HT1080 (cell line): ENCODE measurements at regions not wholly inside any gene's neighbourhood (a gene's known extent, or its start where the extent isn't known, plus 50 kb on each side); places are given as distances from the start of the nearest gene placed in this dataset.
A peak's percentile ranks its signal among the peaks of the same experiment; 100 is the strongest.

Experiments
- DNase-seq: peaks from one replicate; pipeline ENCODE4 v3.0.0-alpha.2; 2015; ENCODE audit warnings: low read depth

DNA sequence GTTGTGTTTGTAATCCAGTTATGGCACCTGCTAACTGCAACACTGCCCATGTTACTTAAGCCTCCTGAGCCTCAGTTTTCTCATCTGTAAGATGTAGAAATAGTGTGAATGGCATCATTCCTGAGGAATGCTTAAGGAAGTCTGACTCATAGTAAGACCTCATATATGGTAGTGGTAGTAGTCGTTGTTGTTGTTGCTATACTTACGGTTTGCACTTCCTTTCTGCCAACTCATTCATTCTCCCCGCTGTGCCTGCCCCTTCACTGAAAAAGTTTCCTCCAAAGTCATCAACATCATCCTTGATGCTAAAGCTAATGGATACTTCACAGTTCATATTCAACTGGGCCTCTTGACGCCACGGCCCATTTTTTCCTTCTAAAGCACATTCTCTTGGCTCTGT lies 54.2 kb upstream of the SPANXN3 start:
- peak; percentile 80 for DNase-seq

- DNase-seq, result no peak
These were observed 53.5 kb upstream of the SPANXN3 start for GRCh38 chrX:143570782-143571181.

DNA sequence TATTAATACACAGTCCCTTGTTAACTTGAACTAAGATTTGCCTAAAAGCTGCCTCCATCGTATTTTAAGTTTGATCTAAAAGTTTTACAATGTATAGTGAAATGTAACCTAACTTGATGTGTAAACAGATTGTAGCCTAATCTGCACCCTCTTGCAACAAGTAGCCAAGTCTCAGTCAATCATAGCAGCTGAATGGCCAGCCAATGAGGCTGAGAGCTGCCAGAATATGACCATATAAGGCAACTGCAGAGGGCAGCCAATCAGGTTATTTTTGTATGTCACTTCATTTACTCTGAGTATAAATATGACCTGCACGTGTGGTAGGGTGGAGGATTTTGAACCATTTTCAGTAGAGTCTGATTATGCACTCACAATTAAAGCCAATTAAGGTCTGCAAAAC lies 51.2 kb upstream of the SPANXN3 start:
- DNase-seq, result no peak
